CD4-positive, alpha-beta T cell (primary cell): ENCODE measurements at regions not wholly inside any gene's neighbourhood (a gene's known extent, or its start where the extent isn't known, plus 50 kb on each side); places are given as distances from the start of the nearest gene placed in this dataset.

Experiments
- ATAC-seq: fragments of 200-7000 bp; cut with Tn5 transposase; one replicate; pipeline ENCODE4 v1.10.0; 2022; ENCODE audit warnings: mild to moderate bottlenecking; ENCODE audit not compliant: poor library complexity
- CTCF ChIA-PET: fragments of 350-600 bp; sonication (Branson Sonifier 250); formaldehyde crosslinking; loops from one replicate; lab custom pipeline; 2021; ENCODE audit warnings: antibody characterized with exemption, inconsistent platforms; lab: Charles Lee
- POLR2A ChIA-PET: fragments of 350-600 bp; sonication (Branson Sonifier 250); formaldehyde crosslinking; loops from one replicate; lab custom pipeline; 2021; ENCODE audit warnings: antibody characterized with exemption, inconsistent platforms; lab: Charles Lee
- DNase-seq, 14 experiments: peaks; one replicate each; pipeline ENCODE4 v3.0.0-alpha.2; 2013 to 2020; ENCODE audit warnings: mixed read lengths in 2 of 14
- H3K27ac ChIP-seq, 2 donors: one replicate each; pipeline versions ENCODE4 v1.5.1 to v1.7.0; 2013; ENCODE audit warnings: low read length in 2 of 2, low read depth in 1 of 2, mild to moderate bottlenecking in 1 of 2
- H3K27me3 ChIP-seq, 2 experiments: 1 replicate in 1 of 2; 2 replicates in 1 of 2; pipeline versions ENCODE4 v1.6.1 to v1.7.0; 2013; ENCODE audit warnings: low read length in 2 of 2, control low read depth in 1 of 2, mild to moderate bottlenecking in 1 of 2, moderate library complexity in 1 of 2; ENCODE audit not compliant: insufficient read depth in 2 of 2, control insufficient read depth in 1 of 2
- H3K36me3 ChIP-seq: one replicate; pipeline ENCODE4 v1.6.1; 2013; ENCODE audit warnings: low read length, control low read depth; ENCODE audit not compliant: insufficient read depth
- H3K4me1 ChIP-seq: one replicate; pipeline ENCODE4 v1.6.1; 2013; ENCODE audit warnings: low read length, control low read depth; ENCODE audit not compliant: insufficient read depth
- H3K4me3 ChIP-seq: one replicate; pipeline ENCODE4 v1.5.1; 2013; ENCODE audit warnings: mild to moderate bottlenecking, low read length, moderate library complexity
- H3K9me3 ChIP-seq, 2 experiments: 1 replicate in 1 of 2; 2 replicates in 1 of 2; pipeline versions ENCODE4 v1.6.1 to v1.7.0; 2013; ENCODE audit warnings: low read length in 2 of 2, mild to moderate bottlenecking in 2 of 2, control low read depth in 1 of 2, moderate library complexity in 1 of 2; ENCODE audit not compliant: control insufficient read depth in 1 of 2, insufficient read depth in 1 of 2
- H3K27ac Mint-ChIP-seq: one replicate; pipeline ENCODE4 v1.8.0; 2020; ENCODE audit warnings: mixed read lengths
- H3K27me3 Mint-ChIP-seq: one replicate; pipeline ENCODE4 v1.8.0; 2021; ENCODE audit warnings: mixed read lengths
- H3K36me3 Mint-ChIP-seq: one replicate; pipeline ENCODE4 v1.8.0; 2021; ENCODE audit warnings: low read depth, mixed read lengths
- H3K4me1 Mint-ChIP-seq: one replicate; pipeline ENCODE4 v1.8.0; 2021; ENCODE audit warnings: low read depth, mixed read lengths
- H3K4me3 Mint-ChIP-seq: one replicate; pipeline ENCODE4 v1.8.0; 2020; ENCODE audit warnings: mild to moderate bottlenecking, mixed read lengths
- H3K9me3 Mint-ChIP-seq: one replicate; pipeline ENCODE4 v1.8.0; 2020; ENCODE audit warnings: mixed read lengths
- intact Hi-C, 2 experiments: fragments of 100-400 bp; cut with DNase I in 1 of 2; cut with micrococcal nuclease in 1 of 2; formaldehyde crosslinking; loops; one replicate each; pipeline versions ENCODE4 v1.15.1 to v1.9.0; 2023 to 2025; cut with DNase I, micrococcal nuclease
- TF ChIP-seq, protein P1 (sequence below): fragments of 200-600 bp; IDR thresholded peaks from one replicate; pipeline ENCODE4 v1.8.0; 2022; ENCODE audit warnings: antibody characterized with exemption, mild to moderate bottlenecking

DNA sequence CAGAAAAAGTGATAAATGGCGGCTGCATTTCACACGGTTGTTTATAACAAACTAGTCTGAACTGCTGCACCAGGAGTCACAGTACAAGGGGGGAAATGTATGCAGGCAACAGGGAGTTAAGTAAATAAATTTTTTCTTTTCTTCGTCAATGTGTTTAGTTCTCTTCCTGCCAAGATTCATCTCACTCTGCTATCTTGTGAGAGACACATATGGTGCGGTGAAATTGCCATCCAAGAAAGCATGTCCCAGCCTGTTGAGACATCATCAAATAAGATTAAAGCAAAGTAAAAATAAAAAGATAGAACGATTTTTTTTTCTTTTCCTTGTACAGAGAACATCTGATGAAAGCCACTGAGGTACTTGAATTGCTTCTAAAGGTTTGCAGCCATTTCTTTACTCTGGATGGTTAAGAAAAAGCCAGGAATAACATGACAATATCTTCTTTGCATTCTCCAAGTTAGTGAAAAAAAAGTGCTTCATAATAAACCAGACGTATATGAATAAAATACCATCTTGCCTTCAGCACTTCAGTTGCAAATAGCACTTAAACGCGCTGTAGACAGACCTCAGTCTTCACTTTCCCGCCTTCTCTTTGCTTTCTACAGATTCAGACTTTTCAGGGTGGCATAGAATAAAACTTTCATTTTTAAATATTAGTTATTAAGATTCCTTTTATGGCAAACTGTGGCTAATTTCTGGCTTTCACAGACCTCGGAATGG, 506.2 kb upstream of the ZFHX3 start:
- ChIA-PET CTCF (no interaction called here), POLR2A (no interaction called here)
- DNase-seq (no peak), ATAC-seq (no peak)
- H3K4me3 Mint-ChIP-seq, result no peak overlapping the region
- Histone ChIP-seq H3K27me3 (no peaks in the 10 kb centered on the region), H3K4me1 (no peaks in the 10 kb centered on the region), H3K4me3 (no peak overlapping the region), H3K36me3 (no peaks in the 10 kb centered on the region), H3K27ac (no peak overlapping the region), H3K9me3 (peaks cover 0 to 7% of the 10 kb centered on the region in 2 experiments)
- no peaks in the 10 kb centered on the region for H3K9me3 Mint-ChIP-seq
- H3K27ac Mint-ChIP-seq, result no peak overlapping the region
- no peaks in the 10 kb centered on the region for H3K27me3 Mint-ChIP-seq
- no peaks in the 10 kb centered on the region for H3K4me1 Mint-ChIP-seq
- no peaks in the 10 kb centered on the region for H3K36me3 Mint-ChIP-seq
- intact Hi-C loops, result no loop called here
- TF ChIP-seq, protein P1, sequence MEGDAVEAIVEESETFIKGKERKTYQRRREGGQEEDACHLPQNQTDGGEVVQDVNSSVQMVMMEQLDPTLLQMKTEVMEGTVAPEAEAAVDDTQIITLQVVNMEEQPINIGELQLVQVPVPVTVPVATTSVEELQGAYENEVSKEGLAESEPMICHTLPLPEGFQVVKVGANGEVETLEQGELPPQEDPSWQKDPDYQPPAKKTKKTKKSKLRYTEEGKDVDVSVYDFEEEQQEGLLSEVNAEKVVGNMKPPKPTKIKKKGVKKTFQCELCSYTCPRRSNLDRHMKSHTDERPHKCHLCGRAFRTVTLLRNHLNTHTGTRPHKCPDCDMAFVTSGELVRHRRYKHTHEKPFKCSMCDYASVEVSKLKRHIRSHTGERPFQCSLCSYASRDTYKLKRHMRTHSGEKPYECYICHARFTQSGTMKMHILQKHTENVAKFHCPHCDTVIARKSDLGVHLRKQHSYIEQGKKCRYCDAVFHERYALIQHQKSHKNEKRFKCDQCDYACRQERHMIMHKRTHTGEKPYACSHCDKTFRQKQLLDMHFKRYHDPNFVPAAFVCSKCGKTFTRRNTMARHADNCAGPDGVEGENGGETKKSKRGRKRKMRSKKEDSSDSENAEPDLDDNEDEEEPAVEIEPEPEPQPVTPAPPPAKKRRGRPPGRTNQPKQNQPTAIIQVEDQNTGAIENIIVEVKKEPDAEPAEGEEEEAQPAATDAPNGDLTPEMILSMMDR, result no peak

DNA sequence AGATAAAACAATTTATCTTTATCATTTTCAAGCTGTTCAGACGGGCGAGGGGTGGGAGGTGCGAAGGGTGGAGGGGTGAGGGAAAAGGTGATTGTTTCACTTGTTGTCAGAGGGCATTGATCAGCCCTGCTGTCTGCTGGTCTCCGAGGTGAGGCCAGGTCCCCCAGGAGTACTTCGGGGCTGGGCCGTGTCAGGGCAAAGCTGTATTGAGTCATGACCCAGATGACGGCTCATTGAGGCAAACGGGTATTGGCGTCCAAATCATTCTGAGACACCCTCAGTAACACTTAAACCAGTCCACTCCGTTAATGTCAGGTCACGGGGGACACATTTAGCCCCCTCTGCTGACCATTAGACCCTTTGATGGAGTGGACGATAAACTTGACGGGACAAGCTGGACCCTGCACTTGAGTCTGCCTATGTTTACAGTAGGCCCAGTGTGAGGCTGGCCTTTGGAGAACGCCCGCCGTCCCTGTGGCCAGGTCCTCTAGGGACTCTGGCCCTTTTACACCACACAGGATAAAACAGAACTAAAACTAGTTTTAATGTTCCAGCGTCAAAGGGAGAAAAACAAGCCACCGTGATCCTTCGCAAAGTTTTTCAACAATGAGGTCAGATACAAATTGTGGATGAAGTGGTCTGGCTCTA, 502.2 kb upstream of the ZFHX3 start:
- no peak overlapping the region for H3K27ac ChIP-seq
- TF ChIP-seq, protein P1, result no peak
- Mint-ChIP-seq H3K27me3 (peaks cover 28% of the 10 kb centered on the region), H3K9me3 (no peaks in the 10 kb centered on the region), H3K27ac (no peak overlapping the region), H3K4me3 (no peak overlapping the region), H3K4me1 (no peaks in the 10 kb centered on the region), H3K36me3 (no peaks in the 10 kb centered on the region)
- no peaks in the 10 kb centered on the region for H3K36me3 ChIP-seq
- DNase-seq (no peak), ATAC-seq (no peak)
- ChIA-PET CTCF (interaction anchor here (1.5 kb wide), 1 partner anchor 19 kb away, joined by 5 read pairs; no protein-coding TSS in a partner anchor), POLR2A (interaction anchor here (0.7 kb wide), 1 partner anchor 692 kb away, joined by 3 read pairs; no protein-coding TSS in a partner anchor)
- no peak overlapping the region for H3K4me3 ChIP-seq
- intact Hi-C loops, result no loop called here
- peaks cover 2 to 18% of the 10 kb centered on the region in 2 experiments for H3K27me3 ChIP-seq
- H3K4me1 ChIP-seq, result no peaks in the 10 kb centered on the region
- H3K9me3 ChIP-seq, result peaks cover 0 to 2% of the 10 kb centered on the region in 2 experiments

DNA sequence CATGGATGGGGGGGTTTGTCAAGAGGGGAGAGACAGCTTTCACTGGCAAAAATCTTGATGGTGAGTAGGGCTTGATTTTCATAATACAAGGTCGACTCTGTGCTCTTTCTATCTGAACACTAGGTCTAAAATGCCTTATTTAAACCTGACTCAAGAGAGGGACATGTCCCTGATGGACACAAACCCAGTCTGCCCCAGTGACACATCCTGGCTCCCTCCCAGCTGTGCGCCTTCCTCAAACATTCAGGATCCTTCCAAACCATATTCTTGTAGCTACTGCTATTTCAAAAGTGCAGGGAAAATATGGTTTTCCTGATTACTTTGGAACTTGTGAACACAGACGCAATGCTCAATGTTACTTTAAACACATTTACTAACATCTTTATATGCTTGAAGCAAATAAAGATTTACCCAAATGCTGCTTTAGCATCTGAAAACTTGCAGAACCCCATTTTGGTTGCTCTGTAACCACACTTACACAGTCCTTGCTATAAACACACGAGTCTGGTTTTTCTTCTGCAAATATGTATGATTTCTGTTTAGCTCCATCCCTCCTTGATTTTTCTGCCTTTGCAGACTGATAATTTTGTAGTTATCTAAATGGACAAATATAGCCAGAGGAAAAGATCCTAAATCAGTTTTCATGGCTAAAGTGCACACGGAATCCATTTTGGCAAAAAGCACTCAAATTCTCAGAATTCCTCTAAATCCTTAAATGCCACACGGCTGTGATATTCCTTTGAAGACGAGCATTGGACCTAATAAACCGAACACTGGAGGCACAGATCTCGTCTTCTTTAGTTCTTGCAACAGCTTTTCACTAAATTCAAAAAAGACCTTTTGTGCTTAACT, 499.9 kb upstream of the ZFHX3 start:
- DNase-seq (no peak), ATAC-seq (no peak)
- ChIA-PET POLR2A (no interaction called here), CTCF (no interaction called here)
- Mint-ChIP-seq H3K27me3 (peaks cover 51% of the 10 kb centered on the region), H3K9me3 (no peaks in the 10 kb centered on the region), H3K27ac (no peak overlapping the region), H3K4me3 (no peak overlapping the region), H3K4me1 (no peaks in the 10 kb centered on the region), H3K36me3 (no peaks in the 10 kb centered on the region)
- intact Hi-C loops, result no loop called here
- no peaks in the 10 kb centered on the region for H3K4me1 ChIP-seq
- no peaks in the 10 kb centered on the region for H3K36me3 ChIP-seq
- H3K4me3 ChIP-seq, result no peak overlapping the region
- TF ChIP-seq, protein P1, result no peak
- peaks cover 0 to 12% of the 10 kb centered on the region in 2 experiments for H3K9me3 ChIP-seq
- peaks cover 22 to 39% of the 10 kb centered on the region in 2 experiments for H3K27me3 ChIP-seq
- no peak overlapping the region for H3K27ac ChIP-seq
